Upper lobe of right lung (tissue), 1 donor: ENCODE measurements at regions not wholly inside any gene's neighbourhood (a gene's known extent, or its start where the extent isn't known, plus 50 kb on each side); places are given as distances from the start of the nearest gene placed in this dataset.

Source experiments
- ATAC-seq: fragments of 200-7000 bp; cut with Tn5 transposase; one replicate; pipeline ENCODE4 v1.9.1; 2020; ENCODE audit warnings: mild to moderate bottlenecking, moderate library complexity
- DNase-seq: peaks from one replicate; pipeline ENCODE4 v3.0.0-alpha.2; 2020
- H3K27ac ChIP-seq: fragments of 200-600 bp; one replicate; pipeline ENCODE4 v1.8.0; 2022
- H3K27me3 ChIP-seq: fragments of 200-600 bp; one replicate; pipeline ENCODE4 v1.8.0; 2022; ENCODE audit warnings: mild to moderate bottlenecking
- H3K36me3 ChIP-seq: fragments of 200-600 bp; one replicate; pipeline ENCODE4 v1.8.0; 2022
- H3K4me1 ChIP-seq: fragments of 200-600 bp; one replicate; pipeline ENCODE4 v1.8.0; 2022
- H3K4me3 ChIP-seq: fragments of 200-600 bp; one replicate; pipeline ENCODE4 v1.8.0; 2022; ENCODE audit warnings: mild to moderate bottlenecking
- H3K9me3 ChIP-seq: fragments of 200-600 bp; one replicate; pipeline ENCODE4 v1.8.0; 2022
- intact Hi-C: fragments of 100-400 bp; cut with DNase I; formaldehyde crosslinking; loops from one replicate; pipeline ENCODE4 v1.11.0; 2022
- TF ChIP-seq, protein P1 (sequence below): fragments of 200-600 bp; IDR thresholded peaks from one replicate; pipeline ENCODE4 v1.8.0; 2022; ENCODE audit warnings: antibody characterized with exemption
- donor health status: DM: no; HTN: yes; CAD: no; lungs with severe emphysema.

DNA sequence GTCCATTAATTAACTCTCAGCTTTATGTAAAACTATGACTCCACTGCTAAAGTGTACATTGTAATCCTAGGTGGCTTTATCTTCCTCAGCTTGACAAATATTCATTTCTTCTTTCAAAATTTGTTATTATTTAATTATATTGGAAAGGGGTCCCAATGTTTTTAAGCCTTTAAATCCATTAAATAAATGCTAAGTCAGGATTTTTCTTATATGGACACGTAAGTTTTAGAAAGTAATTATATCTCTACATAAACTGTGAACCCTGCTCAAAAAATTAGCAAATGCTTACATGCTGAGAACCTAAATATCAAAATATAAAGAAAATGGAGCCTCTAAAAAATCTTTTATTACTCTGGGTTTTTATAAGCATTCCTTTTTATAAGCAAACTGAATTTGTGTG is 78.2 kb upstream of the MIR17HG start:
- DNase-seq: no peak
- no peaks in the 10 kb centered on the region for H3K9me3 ChIP-seq
- intact Hi-C loops: no loop called here

DNA sequence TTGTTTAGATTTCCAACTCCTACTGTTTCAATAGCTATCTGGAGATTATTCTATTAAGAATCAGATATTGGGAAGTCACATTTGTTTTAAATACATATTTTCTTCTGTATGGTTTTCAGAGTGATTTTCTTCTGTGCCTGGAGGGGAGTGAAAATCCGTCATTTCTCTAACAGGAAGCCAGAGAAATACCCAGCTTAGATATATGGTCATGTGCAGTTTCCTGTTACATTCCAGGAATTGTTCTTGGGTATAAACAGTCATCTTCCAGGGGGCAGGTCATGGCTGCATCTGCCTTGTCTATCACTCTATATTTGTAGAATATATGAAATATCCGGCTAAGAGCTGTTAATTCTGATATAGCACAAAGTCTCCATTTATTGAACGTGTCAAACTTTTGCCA is 77.5 kb upstream of the MIR17HG start:
- H3K9me3 ChIP-seq: no peaks in the 10 kb centered on the region
- H3K4me3 ChIP-seq: no peak overlapping the region
- ATAC-seq (no peak), DNase-seq (no peak)
- TF ChIP-seq, protein P1, sequence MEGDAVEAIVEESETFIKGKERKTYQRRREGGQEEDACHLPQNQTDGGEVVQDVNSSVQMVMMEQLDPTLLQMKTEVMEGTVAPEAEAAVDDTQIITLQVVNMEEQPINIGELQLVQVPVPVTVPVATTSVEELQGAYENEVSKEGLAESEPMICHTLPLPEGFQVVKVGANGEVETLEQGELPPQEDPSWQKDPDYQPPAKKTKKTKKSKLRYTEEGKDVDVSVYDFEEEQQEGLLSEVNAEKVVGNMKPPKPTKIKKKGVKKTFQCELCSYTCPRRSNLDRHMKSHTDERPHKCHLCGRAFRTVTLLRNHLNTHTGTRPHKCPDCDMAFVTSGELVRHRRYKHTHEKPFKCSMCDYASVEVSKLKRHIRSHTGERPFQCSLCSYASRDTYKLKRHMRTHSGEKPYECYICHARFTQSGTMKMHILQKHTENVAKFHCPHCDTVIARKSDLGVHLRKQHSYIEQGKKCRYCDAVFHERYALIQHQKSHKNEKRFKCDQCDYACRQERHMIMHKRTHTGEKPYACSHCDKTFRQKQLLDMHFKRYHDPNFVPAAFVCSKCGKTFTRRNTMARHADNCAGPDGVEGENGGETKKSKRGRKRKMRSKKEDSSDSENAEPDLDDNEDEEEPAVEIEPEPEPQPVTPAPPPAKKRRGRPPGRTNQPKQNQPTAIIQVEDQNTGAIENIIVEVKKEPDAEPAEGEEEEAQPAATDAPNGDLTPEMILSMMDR: no peak
- H3K27me3 ChIP-seq: no peaks in the 10 kb centered on the region
- H3K36me3 ChIP-seq: no peaks in the 10 kb centered on the region
- intact Hi-C loops: no loop called here
- no peaks in the 10 kb centered on the region for H3K4me1 ChIP-seq
- H3K27ac ChIP-seq: no peak overlapping the region

More for the DNA sequence above, 78.2 kb upstream of the MIR17HG start:
- Histone ChIP-seq H3K36me3 (no peaks in the 10 kb centered on the region), H3K4me1 (no peaks in the 10 kb centered on the region), H3K4me3 (no peak overlapping the region), H3K27me3 (no peaks in the 10 kb centered on the region), H3K27ac (no peak overlapping the region)
- TF ChIP-seq, protein P1: no peak
- ATAC-seq: no peak

DNA sequence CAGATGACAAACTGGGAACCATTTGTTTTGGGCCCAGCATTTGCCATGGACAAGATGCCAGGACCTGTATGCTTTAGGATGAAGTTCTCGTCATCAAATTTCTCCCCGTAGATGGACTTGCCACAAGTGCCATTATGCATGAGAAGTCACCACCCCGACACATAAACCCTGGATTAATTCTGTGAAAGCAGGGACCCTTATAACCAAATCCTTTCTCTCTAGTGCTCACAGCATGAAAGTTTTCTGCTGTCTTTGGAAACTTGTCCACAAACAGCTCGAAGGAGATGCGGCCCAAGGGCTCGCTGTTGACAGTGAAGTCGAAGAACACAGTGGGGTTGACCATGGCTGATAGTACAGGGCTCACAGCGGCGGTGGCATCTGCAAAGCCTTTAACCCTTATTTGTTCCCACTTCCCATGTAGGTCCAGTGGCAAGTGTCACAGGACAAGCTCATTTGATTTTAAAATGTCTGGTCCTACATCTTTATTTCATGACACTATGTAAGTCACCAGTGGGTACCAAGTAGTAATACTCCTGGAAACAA is 75.2 kb upstream of the MIR17HG start:
- no peak for ATAC-seq
- intact Hi-C loops: no loop called here
- TF ChIP-seq, protein P1: no peak

DNA sequence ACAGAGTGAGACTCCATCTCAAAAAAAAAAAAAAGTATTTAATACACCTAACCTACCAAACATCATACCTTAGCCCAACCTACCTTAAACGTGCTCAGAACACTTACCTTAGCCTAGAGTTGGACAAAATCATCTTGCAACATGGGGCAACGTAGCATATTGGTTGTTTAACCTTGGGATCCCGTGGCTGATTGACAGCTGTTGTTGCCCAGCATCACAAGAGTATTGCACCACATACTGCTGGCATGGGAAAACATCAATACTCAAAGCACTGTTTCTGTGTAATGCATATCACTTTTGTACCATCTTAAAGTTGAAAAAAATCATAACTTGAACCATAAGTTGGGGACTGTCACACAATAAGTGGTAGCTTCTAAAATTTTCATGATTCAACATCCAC is 73.8 kb upstream of the MIR17HG start:
- TF ChIP-seq, protein P1: no peak
- intact Hi-C loops: no loop called here
- Histone ChIP-seq H3K4me1 (no peaks in the 10 kb centered on the region), H3K36me3 (no peaks in the 10 kb centered on the region), H3K27me3 (no peaks in the 10 kb centered on the region), H3K9me3 (no peaks in the 10 kb centered on the region), H3K27ac (no peak overlapping the region), H3K4me3 (no peak overlapping the region)
- no peak for DNase-seq
- ATAC-seq: no peak

More for the DNA sequence above, 75.2 kb upstream of the MIR17HG start:
- Histone ChIP-seq H3K4me1 (no peaks in the 10 kb centered on the region), H3K4me3 (no peak overlapping the region), H3K9me3 (no peaks in the 10 kb centered on the region), H3K27ac (no peak overlapping the region), H3K27me3 (no peaks in the 10 kb centered on the region), H3K36me3 (no peaks in the 10 kb centered on the region)
- DNase-seq: no peak

DNA sequence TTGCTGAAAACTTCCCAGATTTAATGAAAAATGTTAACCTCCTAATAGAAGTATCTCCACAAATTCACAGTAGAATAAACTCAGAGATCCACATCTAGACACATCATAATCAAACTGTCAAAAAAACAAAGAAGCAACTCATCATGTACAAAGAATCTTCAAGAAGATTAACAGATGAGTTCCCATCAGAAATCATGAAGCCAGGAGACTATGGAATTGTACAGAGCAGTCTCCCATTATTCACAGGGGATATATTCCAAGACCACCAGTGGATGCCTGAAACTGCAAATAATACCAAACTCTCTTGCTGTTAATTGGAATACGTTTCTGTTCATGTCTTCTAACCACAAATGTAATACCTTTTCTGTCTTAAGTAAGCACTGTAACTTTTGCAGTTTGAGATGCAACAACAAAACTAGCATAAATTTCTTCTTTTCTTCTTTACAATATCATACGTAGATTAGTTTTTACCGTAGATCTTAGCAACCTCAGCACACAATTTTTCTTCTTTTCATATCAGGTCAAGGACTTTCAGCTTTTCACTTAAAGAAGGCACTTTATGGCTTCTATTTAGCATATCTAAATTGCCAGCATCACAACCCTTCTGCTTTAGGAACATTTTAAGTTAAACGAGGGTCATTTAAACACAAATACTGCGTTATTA is 70.3 kb upstream of the MIR17HG start:
- Histone ChIP-seq H3K36me3 (no peaks in the 10 kb centered on the region), H3K9me3 (no peaks in the 10 kb centered on the region), H3K27me3 (no peaks in the 10 kb centered on the region), H3K4me1 (no peaks in the 10 kb centered on the region), H3K4me3 (no peak overlapping the region), H3K27ac (no peak overlapping the region)
- intact Hi-C loops: no loop called here
- DNase-seq (no peak), ATAC-seq (no peak)
- TF ChIP-seq, protein P1: no peak
